ENCODE measurements at regions not wholly inside any gene's neighbourhood (a gene's known extent, or its start where the extent isn't known, plus 50 kb on each side); places are given as distances from the start of the nearest gene placed in this dataset.

DNA sequence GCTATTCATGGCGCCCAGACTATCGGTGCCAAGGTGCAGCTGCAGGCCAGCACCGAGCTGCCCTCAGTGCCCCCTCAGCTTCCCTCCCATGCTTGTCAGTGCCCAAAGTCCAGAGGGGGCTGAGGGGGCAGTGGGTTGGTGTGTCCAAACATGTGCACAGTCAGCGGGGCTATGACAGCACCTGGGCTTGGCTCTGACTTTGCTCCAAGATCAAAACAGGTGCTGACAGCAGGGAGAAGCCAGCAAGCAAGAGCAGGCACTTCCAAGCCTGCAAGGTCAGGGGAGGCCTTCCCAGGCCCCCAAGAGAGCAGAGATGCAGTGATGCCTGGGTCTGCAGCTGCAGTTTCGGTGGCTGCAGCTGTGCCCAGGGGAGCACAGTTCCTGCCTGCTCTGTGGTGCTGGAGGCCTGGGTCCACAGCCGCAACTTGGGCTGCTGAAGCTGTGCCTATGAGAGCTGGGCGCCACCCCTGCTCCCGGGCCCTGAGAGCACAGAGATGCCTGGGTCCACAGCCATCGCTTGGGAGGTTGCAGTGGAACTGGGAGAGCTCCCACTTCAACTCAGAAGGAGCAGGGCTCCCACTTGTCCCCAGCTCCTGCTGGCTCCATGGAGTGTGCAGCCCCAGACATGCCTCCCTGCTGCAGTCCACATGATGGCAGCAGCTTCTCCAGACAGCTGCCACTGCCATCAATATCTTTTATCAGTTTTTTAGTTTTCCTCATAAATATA is 775.3 kb upstream of the POU3F3 start:
- no peak overlapping the region for H3K4me3 ChIP-seq
- no peaks in the 10 kb centered on the region for H3K4me1 ChIP-seq
- H3K9me3 ChIP-seq: peaks cover 0 to 5% (median 0%) of the 10 kb centered on the region in 4 donors
- H3K27ac ChIP-seq: no peak overlapping the region
- H3K27me3 ChIP-seq: no peaks in the 10 kb centered on the region
- intact Hi-C loops (cut with DNase I): no loop called here
- peak; percentile 33 to 45 (median 38) for ATAC-seq
- H3K36me3 ChIP-seq: no peaks in the 10 kb centered on the region
- no peak for TF ChIP-seq POLR2A (IDR thresholded peaks at IDR 0.05)
- TF ChIP-seq, protein P1, sequence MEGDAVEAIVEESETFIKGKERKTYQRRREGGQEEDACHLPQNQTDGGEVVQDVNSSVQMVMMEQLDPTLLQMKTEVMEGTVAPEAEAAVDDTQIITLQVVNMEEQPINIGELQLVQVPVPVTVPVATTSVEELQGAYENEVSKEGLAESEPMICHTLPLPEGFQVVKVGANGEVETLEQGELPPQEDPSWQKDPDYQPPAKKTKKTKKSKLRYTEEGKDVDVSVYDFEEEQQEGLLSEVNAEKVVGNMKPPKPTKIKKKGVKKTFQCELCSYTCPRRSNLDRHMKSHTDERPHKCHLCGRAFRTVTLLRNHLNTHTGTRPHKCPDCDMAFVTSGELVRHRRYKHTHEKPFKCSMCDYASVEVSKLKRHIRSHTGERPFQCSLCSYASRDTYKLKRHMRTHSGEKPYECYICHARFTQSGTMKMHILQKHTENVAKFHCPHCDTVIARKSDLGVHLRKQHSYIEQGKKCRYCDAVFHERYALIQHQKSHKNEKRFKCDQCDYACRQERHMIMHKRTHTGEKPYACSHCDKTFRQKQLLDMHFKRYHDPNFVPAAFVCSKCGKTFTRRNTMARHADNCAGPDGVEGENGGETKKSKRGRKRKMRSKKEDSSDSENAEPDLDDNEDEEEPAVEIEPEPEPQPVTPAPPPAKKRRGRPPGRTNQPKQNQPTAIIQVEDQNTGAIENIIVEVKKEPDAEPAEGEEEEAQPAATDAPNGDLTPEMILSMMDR (IDR thresholded peaks at IDR 0.05): peak in 2 of 4 donors; percentile 16 to 34
- DNase-seq: peak in 1 of 3 donors; percentile 42
- WGBS (ENCODE audit: insufficient coverage, low coverage, low lambda C conversion rate, missing lambda C conversion rate): no CpG with 5 or more reads among the region's 9 CpGs

DNA sequence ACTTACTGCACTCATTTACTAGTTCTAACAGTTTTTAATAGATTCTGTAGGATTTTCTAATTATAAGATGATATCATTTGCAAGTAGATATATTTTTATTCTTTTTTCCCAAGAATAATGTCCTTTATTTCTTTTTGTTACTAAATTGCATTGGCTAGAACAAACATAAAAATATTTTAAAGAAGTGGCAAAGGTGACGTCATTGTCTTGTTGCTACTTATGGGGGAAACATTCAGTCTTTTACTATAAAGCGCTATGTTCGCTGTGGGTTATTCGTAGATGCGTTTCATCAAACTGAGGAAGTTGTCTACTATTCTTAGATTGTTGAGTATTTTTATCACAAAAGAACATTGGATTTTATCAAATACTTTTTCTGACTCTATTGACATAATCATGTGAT is 765.2 kb upstream of the POU3F3 start:
- no peak for ATAC-seq
- Histone ChIP-seq H3K4me1 (no peaks in the 10 kb centered on the region), H3K9me3 (no peaks in the 10 kb centered on the region), H3K36me3 (no peaks in the 10 kb centered on the region), H3K4me3 (no peak overlapping the region), H3K27me3 (no peaks in the 10 kb centered on the region), H3K27ac (no peak overlapping the region)
- 74% methylated on average over 5 of the region's 5 CpGs for WGBS (ENCODE audit: insufficient coverage, low coverage, low lambda C conversion rate, missing lambda C conversion rate)
- intact Hi-C loops (cut with DNase I): no loop called here
- DNase-seq: no peak
- TF ChIP-seq, protein P1 (IDR thresholded peaks at IDR 0.05): no peak
- TF ChIP-seq POLR2A (IDR thresholded peaks at IDR 0.05): no peak

DNA sequence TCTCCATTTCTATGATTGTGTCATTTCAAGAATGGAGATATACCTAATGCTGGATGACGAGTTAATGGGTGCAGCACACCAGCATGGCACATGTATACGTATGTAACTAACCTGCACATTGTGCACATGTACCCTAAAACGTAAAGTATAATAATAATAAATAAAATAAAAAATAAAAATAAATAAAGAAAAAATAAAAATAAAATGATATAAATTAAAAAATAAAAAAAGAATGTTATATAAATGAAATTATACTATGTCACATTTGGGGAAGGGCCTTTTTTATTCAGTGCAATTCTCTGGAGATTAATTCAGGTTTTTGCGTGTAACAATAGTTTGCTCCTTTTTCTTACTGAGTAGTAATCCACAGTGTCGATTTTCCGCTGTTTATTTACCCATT is 763.5 kb upstream of the POU3F3 start:
- WGBS (ENCODE audit: insufficient coverage, low coverage, low lambda C conversion rate, missing lambda C conversion rate): 58% methylated on average over 6 of the region's 6 CpGs
- no peak overlapping the region for H3K4me3 ChIP-seq
- H3K27ac ChIP-seq: no peak overlapping the region
- no peaks in the 10 kb centered on the region for H3K9me3 ChIP-seq
- TF ChIP-seq, protein P1 (IDR thresholded peaks at IDR 0.05): no peak
- no peak for TF ChIP-seq POLR2A (IDR thresholded peaks at IDR 0.05)
- intact Hi-C loops (cut with DNase I): no loop called here
- H3K4me1 ChIP-seq: no peaks in the 10 kb centered on the region
- DNase-seq (no peak), ATAC-seq (no peak)
- no peaks in the 10 kb centered on the region for H3K27me3 ChIP-seq
- H3K36me3 ChIP-seq: no peaks in the 10 kb centered on the region

DNA sequence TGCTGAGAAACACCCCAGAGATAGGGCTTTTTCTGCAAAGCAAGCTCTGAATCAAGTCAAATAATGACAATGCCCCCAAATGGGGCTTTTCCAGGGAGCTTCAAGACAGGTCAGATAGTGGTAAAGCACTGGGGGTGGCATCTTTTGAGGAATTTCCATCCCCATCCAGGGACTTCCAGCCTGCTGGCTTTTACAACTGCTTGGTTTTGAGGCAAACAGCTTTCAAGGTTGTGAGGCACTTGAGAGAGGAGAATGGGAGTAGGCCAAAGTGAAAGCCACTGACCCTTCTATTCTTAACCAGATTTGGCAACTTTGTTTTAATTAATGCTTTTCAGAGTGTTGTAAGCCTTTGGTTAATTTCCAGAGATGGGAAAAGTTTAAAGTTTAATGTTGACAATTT is 762.0 kb upstream of the POU3F3 start:
- intact Hi-C loops (cut with DNase I): no loop called here
- H3K36me3 ChIP-seq: no peaks in the 10 kb centered on the region
- DNase-seq: no peak
- no peaks in the 10 kb centered on the region for H3K27me3 ChIP-seq
- H3K4me1 ChIP-seq: no peaks in the 10 kb centered on the region
- no peak overlapping the region for H3K4me3 ChIP-seq
- ATAC-seq: no peak
- H3K9me3 ChIP-seq: no peaks in the 10 kb centered on the region
- no peak overlapping the region for H3K27ac ChIP-seq
- no peak for TF ChIP-seq POLR2A (IDR thresholded peaks at IDR 0.05)
- TF ChIP-seq, protein P1 (IDR thresholded peaks at IDR 0.05): no peak

DNA sequence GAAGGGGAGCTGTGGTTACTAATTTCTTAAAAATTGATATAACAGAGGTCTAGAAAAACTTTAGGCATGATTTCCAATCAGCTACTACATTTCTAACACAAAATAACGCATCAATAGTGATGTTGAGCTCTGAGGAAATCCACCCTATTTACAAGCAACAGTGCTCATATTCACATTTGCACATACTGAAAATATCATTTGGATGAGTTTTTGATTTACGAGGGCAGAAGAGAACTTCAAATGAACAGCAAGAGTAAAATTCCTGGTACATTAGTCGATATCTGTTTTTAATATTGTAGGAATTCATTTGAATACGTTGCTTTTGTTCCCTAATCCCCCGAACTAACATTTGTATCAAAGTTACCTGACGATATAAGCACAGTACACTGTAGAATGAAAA is 761.0 kb upstream of the POU3F3 start:
- DNase-seq: no peak
- no peak for ATAC-seq
- no peak overlapping the region for H3K4me3 ChIP-seq
- TF ChIP-seq POLR2A (IDR thresholded peaks at IDR 0.05): no peak
- TF ChIP-seq, protein P1 (IDR thresholded peaks at IDR 0.05): no peak
- no peaks in the 10 kb centered on the region for H3K9me3 ChIP-seq
- intact Hi-C loops (cut with DNase I): no loop called here
- H3K36me3 ChIP-seq: no peaks in the 10 kb centered on the region
- 66% methylated on average over 6 of the region's 6 CpGs for WGBS (ENCODE audit: insufficient coverage, low coverage, low lambda C conversion rate, missing lambda C conversion rate)
- H3K4me1 ChIP-seq: no peaks in the 10 kb centered on the region
- no peak overlapping the region for H3K27ac ChIP-seq
- H3K27me3 ChIP-seq: no peaks in the 10 kb centered on the region
